HG03095 (cell line): ENCODE measurements at regions not wholly inside any gene's neighbourhood (a gene's known extent, or its start where the extent isn't known, plus 50 kb on each side); places are given as distances from the start of the nearest gene placed in this dataset.
"Not testable (repeated sequence)": the region's sequence is repeated elsewhere in the genome, so short reads cannot be mapped to it uniquely, and the experiment has no call there.

Experiments used
- ATAC-seq: cut with Tn5 transposase; IDR thresholded peaks from one replicate; pipeline ENCODE4 v1.9.1; 2021; ENCODE audit warnings: moderate library complexity; ENCODE audit not compliant: unreplicated experiment

- ATAC-seq, result no peak
Measured at GRCh38 chr3:81063896-81064295, 697.5 kb downstream of the GBE1 start.

GRCh38 chr3:81051133-81051532 is 710.3 kb downstream of the GBE1 start:
- not testable (repeated sequence) for ATAC-seq

- no peak for ATAC-seq
Measured at GRCh38 chr3:81048058-81048665, 713.3 kb downstream of the GBE1 start.

- ATAC-seq, result no peak
Measured at GRCh38 chr3:81045976-81046375, 715.5 kb downstream of the GBE1 start.

GRCh38 chr3:81045246-81045645 is 716.2 kb downstream of the GBE1 start:
- ATAC-seq, result no peak

- ATAC-seq, result no peak
Measured at GRCh38 chr3:81043660-81044199, 717.7 kb downstream of the GBE1 start.

GRCh38 chr3:81043009-81043408 is 718.4 kb downstream of the GBE1 start:
- ATAC-seq, result no peak

- no peak for ATAC-seq
Measured at GRCh38 chr3:81041331-81041730, 720.1 kb downstream of the GBE1 start.

- no peak for ATAC-seq
Measured at GRCh38 chr3:81040107-81040506, 721.3 kb downstream of the GBE1 start.

GRCh38 chr3:81033684-81034083 is 727.8 kb downstream of the GBE1 start:
- no peak for ATAC-seq

GRCh38 chr3:81033185-81033584 is 728.3 kb downstream of the GBE1 start:
- ATAC-seq, result no peak

GRCh38 chr3:81029861-81030260 is 731.6 kb downstream of the GBE1 start:
- ATAC-seq, result no peak

GRCh38 chr3:81027344-81027743 is 734.1 kb downstream of the GBE1 start:
- ATAC-seq, result no peak

GRCh38 chr3:81024560-81024959 is 736.9 kb downstream of the GBE1 start:
- no peak for ATAC-seq

GRCh38 chr3:81022339-81022738 is 739.1 kb downstream of the GBE1 start:
- ATAC-seq, result no peak

GRCh38 chr3:81013360-81013759 is 748.1 kb downstream of the GBE1 start:
- ATAC-seq, result no peak

GRCh38 chr3:81005992-81006391 is 755.5 kb downstream of the GBE1 start:
- no peak for ATAC-seq

- ATAC-seq, result no peak
Measured at GRCh38 chr3:81003817-81004216, 757.6 kb downstream of the GBE1 start.

- no peak for ATAC-seq
Measured at GRCh38 chr3:81003008-81003645, 758.3 kb downstream of the GBE1 start.

- ATAC-seq, result no peak
Measured at GRCh38 chr3:80999481-80999880, 762.0 kb downstream of the GBE1 start.

GRCh38 chr3:80998022-80998421 is 763.4 kb downstream of the GBE1 start:
- ATAC-seq, result no peak

- no peak for ATAC-seq
Measured at GRCh38 chr3:80997622-80998021, 763.8 kb downstream of the GBE1 start.

- no peak for ATAC-seq
Measured at GRCh38 chr3:80994767-80995166, 766.7 kb downstream of the GBE1 start.
